H54 (cell line): ENCODE measurements at regions not wholly inside any gene's neighbourhood (a gene's known extent, or its start where the extent isn't known, plus 50 kb on each side); places are given as distances from the start of the nearest gene placed in this dataset.
A peak's percentile ranks its signal among the peaks of the same experiment; 100 is the strongest.
"Not testable (repeated sequence)": the region's sequence is repeated elsewhere in the genome, so short reads cannot be mapped to it uniquely, and the experiment has no call there.

Experiments
- DNase-seq: peaks from one replicate; pipeline ENCODE4 v3.0.0; 2011; ENCODE audit warnings: low spot score, mixed read lengths; ENCODE audit not compliant: insufficient read length
- FAIRE-seq: peaks from 3 replicates; lab custom pipeline; 2011; peaks lifted over from hg19 to GRCh38; lab: Jason Lieb, UNC
- POLR2A ChIP-seq: IDR thresholded peaks from 2 replicates; pipeline ENCODE4 v1.6.1; 2011; ENCODE audit warnings: low read depth, mild to moderate bottlenecking, low read length

DNA sequence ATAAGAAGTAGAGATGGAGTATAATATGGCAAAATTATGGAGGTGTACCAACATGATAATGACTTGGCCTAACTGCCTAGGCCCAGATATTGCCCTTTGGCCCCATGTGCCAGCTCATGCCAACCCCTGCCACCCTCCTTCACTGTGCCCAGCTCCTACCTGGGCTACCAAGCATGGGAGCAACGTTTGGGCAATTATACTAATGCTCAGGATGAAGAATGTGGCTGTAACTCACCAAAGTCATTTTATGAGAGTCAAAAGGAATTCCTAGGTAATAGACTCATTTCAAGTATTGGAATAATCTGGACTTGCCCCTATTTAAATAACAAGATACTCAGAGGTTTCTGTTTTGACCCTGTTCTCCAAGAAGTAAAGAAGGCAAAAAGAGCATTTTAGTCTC is 240.2 kb upstream of the IL12A start:
- FAIRE-seq (peak; percentile 41), DNase-seq (no peak)
- TF ChIP-seq POLR2A: no peak

DNA sequence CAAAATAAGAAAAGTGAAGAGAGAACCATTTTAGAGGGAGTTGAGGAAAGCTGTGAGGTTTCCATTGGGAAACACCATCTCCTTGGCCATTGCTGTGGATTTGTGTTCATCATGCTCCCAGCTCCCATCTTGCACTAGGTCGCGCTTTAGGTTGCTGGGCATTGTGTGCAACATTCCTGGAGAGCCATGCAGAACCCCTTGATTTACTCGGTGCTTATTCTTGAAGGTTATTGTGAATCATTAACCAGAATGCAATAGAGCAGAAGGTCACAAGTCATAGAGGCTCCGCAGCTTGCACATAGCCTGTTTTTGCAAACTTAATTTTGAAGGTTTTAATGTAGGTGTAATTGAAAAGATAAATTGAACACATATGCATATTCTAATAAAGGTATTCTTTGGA is 239.2 kb upstream of the IL12A start:
- FAIRE-seq: no peak
- no peak for TF ChIP-seq POLR2A
- no peak for DNase-seq

DNA sequence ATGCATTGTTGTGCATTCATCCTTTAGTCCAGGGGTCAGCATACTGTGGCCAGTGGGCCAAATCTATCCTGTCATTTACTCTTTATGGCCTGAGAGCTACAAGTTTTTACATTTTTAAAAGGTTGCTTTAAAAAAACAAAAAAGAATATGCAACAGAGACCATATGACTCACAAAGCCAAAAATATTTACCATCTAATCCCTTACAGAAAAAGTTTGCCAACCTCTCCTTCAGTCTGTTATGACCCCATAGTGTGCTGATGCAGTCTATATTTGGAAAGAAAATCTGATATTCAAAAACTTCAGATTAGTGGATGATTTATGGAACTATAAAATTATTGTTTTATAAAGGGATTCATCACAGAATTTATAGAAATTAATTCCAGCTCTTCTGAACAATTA is 237.5 kb upstream of the IL12A start:
- FAIRE-seq (no peak), DNase-seq (no peak)
- no peak for TF ChIP-seq POLR2A

- no peak for TF ChIP-seq POLR2A
- FAIRE-seq (no peak), DNase-seq (no peak)
Observed at GRCh38 chr3:159751752-159752151, 236.9 kb upstream of the IL12A start.

DNA sequence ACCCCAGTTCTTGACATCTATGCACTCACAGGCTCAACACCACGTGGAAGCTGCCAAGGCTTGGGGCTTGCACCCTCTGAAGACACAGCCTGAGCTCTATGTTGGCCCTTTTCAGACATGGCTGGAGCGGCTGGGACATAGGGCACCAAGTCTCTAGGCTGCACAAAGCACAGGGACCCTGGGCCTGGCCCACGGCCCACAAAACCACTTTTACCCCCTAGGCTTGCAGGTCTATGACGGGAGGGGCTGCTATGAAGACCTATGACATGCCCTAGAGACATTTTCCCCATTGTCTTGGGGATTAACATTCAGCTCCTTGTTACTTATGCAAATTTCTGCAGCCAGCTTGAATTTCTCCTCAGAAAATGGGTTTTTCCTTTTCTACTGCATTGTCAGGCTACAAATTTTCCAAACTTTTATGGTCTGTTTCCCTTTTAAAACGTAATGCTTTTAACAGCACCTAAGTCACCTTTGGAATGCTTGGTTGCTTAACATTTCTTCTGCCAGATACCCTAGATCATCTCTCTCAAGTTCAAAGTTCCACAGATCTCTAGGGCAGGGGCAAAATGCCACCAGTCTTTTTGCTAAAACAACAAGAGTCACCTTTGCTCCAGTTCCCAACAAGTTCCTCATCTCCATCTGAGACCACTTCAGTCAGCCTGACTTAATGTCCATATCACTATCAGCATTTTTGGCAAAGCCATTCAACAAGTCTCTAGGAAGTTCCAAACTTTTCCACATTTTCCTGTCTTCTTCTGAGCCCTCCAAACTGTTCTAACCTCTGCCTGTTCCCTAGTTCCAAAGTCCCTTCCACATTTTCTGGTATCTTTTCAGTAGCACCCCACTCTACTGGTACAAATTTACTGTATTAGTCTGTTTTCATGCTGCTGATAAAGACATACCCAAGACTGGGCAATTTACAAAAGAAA is 232.1 kb upstream of the IL12A start:
- FAIRE-seq, DNase-seq: not testable (repeated sequence)

DNA sequence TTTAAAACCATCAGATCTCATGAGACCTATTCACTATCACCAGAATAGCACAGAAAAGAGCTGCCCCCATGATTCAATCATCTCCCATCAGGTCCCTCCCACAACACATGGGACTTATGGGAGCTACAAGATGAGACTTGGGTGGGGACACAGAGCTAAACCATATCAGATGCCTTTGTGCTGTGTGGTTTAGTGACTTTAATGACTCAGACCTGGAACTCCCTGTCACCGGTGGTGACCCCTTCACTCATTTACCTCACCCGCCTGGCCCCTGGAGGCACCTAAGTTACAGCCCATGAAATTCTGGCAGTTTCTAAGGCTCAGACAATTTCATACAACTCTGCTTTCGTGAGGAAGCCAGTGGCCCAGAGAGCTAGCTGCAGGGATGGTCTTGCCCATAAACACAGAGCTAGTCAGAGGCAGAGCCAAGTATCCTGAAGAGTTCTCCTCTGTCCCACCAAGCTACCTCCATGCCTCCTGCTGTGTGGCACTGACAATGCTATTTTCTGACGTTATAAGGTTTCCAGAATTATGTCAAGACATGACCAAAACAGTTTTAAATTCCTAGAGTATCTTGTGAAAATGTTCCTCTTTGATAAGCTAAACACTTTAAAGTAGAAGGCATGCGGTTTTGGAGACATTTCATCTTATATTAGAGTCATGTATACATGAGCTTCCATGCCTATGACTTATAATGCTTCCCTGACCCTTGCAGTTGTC is 231.1 kb upstream of the IL12A start:
- no peak for TF ChIP-seq POLR2A
- DNase-seq (no peak), FAIRE-seq (no peak)

GRCh38 chr3:159760046-159760445 is 228.6 kb upstream of the IL12A start:
- DNase-seq (no peak), FAIRE-seq (no peak)
- TF ChIP-seq POLR2A: no peak

- FAIRE-seq: no peak
- no peak for DNase-seq
- no peak for TF ChIP-seq POLR2A
Observed at GRCh38 chr3:159761369-159761768, 227.3 kb upstream of the IL12A start.

- TF ChIP-seq POLR2A: no peak
- DNase-seq (peak; percentile 71), FAIRE-seq (no peak)
Observed at GRCh38 chr3:159761848-159762635, 226.6 kb upstream of the IL12A start.

DNA sequence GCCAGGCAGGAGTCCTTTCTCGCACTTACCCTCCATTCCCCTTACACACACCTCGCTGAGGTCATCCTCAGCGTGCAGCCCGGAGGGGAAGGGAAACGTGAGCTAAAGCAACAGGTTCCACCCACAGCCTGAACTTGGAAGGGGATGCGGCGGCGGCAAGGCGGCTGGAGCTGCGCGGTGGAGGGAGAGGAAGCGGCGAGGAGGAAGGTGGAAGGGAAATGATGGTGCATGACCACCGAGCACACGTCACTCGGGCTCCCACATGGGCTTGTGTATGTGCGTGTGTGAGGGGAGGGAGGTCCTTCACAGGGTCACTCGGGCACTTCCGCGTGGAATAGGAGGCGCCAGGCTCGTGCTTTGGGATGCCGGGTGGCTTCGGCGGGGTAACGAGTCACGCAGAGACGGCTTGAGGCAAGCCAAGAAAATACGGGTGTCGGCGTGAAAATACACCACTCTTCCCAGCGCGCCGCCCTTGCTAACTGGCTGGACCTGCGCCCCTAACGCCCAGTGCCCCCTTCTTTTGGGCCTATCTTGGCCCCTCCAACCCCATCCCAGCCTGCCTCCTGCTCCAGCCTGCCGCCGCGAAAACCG is 225.5 kb upstream of the IL12A start:
- FAIRE-seq: no peak
- peak; percentile 48; the same call in 1 of the 2 replicates for TF ChIP-seq POLR2A
- peak; percentile 87 for DNase-seq

DNA sequence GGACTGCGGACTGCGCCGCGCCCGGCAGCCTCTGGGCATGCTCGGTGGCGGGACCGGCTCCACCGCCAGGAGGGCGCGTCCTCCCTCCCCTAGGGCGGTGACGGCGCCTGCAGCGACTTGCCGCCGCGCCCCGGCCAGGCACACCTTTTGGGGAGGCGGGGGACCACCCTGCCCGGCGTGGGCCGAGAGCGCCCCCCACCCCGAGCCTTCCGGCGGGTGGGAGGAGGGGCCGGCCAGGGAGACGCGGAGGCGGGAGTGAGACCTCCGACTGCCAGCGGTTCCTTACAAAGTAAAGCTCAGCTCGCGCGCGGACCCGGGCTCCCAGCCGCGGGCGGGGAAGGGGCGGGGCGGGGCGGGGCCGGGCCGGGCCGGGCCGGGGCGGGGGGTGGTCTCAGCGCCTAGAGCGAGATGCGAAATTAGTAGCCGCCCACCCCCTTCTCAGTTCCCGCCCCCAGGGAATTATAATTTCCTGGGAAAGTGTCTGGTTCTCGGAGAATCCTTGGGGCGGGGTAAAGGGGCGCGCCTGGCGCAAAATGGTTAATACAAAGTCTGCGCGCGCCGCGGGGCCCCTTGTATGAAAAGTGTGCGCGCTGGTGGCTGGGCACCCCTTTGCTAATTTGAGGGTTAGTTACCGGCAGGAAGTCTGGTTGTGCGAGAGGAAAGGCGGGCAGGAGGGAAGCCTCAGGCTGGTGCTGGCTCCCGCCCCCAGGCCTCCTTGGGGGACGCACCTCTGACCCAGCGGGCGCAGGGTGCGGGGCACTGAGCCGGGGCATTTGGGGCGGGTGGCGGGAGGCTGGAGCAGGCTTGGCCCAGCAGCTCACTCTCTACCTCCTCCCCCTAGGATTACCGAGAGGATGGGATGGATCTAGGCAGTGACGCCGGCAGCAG is 224.8 kb upstream of the IL12A start:
- TF ChIP-seq POLR2A: peak; percentile 69
- peak; percentile 70 for DNase-seq
- no peak for FAIRE-seq

DNA sequence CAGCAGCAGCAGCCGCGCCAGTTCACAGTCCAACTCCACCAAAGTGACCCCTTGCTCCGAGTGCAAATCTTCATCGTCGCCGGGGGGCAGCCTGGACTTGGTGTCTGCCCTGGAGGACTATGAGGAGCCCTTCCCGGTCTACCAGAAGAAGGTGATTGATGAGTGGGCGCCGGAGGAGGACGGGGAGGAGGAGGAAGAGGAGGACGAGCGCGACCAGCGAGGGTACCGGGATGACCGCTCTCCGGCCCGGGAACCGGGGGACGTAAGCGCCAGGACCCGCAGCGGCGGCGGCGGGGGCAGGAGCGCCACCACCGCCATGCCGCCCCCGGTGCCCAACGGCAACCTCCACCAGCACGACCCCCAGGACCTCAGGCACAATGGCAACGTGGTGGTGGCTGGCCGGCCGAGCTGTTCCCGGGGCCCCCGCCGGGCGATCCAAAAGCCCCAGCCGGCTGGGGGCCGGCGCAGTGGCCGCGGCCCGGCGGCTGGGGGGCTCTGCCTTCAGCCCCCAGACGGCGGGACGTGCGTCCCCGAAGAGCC is 224.1 kb upstream of the IL12A start:
- no peak for FAIRE-seq
- DNase-seq: no peak
- no peak for TF ChIP-seq POLR2A
